Activated naive CD4-positive, alpha-beta T cell treated with anti-CD3 and anti-CD28 coated beads, Interleukin-2, amount 50 U/mL, for 16 hours (primary cell): ENCODE measurements at regions not wholly inside any gene's neighbourhood (a gene's known extent, or its start where the extent isn't known, plus 50 kb on each side); places are given as distances from the start of the nearest gene placed in this dataset.
"Not testable (repeated sequence)": the region's sequence is repeated elsewhere in the genome, so short reads cannot be mapped to it uniquely, and the experiment has no call there.

ENCODE experiments used
- DNase-seq: peaks from one replicate; pipeline ENCODE4 v3.0.0-alpha.2; 2020

DNA sequence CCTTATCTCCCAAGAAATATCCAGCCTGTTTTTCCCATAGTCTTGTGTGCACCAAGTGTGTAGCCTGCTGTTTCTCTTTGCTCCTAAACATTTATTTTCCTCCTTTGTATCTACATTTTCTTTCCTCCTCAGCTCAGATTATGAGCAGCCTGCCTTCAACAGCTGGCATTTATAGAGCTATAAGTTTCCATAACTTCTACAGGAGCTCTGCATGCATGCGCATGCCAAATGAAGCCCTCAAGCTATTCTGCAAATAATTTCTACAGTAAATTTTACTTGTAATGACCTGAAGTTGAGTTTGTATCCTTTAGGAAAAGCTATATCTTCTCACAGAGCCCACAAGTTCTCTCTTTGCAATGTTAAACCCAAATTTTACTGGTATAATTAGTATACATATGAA lies 699.5 kb downstream of the CETN3 start:
- no peak for DNase-seq

DNA sequence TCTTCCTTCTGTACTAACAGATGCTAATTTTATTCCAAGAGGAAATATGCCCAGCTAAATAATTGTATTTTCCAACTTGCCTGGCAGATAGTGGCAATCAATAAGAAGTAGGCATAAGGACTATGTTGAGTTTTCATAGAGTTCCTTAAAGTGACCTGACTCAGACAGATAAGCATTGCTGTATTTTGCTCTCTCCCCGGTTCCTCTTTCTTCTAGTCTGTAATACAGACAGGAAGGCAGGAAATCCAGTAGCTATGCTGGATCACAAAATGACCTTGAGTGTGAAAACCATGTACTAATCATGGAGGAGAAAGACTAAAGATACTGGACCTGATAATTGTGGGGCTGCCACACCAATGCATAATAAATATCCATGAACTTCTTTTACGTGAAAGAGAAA lies 701.7 kb downstream of the CETN3 start:
- DNase-seq: no peak

DNA sequence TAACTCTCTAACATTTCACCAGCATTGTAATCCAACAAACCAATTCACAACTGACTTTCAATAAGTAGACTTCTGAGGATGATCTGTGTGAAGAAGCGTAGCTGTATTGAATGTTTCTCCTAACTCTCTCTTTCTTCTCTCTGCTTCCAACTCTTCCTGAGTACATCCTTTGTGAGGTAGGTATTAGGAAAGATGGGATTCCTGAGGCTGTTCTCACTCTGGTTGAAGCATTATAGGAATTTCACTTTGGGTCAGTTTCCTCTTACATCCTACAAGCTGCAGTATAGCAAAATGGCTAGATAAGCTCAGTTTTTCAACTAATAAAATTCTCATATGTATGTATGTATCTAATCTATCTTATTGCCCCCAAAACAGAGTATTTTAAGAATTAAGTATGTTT lies 702.8 kb downstream of the CETN3 start:
- DNase-seq: no peak

DNA sequence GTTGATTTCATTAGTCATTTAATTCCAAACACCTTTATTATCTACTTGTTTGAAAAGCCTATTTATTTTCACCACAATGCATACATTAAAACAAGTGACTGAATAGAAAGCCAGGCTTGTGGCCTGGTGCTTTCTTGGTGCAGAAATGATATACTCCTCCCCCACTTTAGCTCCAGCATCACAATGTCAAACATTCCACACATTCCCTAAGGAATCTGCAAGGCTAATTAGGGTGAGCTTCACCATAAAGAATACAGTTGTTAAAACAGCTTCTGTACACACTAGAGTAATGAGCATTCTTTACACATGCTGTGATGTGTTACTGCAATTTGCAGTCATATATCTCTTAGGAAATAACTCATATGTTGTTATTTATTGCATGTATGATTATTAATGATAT lies 705.7 kb downstream of the CETN3 start:
- DNase-seq: no peak

DNA sequence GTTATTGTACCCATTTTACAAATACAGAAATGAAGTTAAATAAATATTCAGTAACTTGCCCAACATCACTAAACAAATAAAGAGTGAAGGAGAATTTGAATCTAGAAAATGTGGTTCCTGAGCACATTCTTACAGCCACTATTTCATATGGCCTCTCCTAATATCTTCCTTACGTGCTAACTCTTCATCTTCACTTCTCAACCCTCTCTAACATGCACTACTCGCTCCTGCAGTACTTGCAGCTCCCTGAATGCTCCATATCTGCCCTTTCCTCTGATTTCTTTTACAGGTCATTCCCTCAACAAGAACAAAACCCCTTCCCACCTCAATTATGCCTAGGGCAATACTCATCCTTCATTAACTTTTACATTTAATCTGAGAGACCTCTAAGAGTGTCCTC lies 711.5 kb downstream of the CETN3 start:
- DNase-seq: no peak

DNA sequence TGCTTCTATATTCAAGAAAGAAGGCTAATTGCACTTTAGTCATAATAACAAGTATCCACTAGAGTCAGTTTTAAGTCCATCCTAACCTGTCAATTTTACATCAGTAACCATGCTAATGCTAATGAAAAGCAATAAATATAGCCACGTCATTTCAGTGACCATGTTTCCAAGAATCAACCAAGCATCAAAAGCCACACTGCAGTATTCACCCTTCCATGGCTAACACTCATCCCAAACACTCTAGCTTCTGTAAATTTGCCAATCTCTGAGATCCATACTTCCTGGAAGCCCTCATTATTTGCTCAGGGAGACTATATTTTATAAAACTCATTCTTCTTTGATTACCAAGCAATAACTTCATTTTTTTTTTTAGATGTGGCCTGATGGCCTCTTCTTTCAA lies 712.0 kb downstream of the CETN3 start:
- DNase-seq: no peak

DNA sequence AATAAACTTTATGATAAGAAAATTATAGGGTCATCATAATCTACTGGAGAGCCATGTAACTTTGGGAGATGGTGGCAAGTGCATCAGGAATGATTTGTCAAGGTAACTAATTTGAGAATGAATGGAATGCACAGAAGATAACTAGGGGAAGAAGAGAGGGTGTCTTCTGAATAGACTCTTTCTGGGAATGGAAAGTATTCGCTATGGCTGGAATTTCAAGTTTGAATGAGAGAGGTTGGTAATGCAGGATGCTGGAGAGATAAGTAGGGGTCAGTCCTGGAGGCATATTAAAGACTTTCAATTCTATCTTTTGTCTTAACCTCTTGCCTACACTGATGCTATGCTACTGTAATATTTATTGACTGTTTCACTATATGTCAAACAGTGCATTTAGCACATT lies 714.2 kb downstream of the CETN3 start:
- no peak for DNase-seq

DNA sequence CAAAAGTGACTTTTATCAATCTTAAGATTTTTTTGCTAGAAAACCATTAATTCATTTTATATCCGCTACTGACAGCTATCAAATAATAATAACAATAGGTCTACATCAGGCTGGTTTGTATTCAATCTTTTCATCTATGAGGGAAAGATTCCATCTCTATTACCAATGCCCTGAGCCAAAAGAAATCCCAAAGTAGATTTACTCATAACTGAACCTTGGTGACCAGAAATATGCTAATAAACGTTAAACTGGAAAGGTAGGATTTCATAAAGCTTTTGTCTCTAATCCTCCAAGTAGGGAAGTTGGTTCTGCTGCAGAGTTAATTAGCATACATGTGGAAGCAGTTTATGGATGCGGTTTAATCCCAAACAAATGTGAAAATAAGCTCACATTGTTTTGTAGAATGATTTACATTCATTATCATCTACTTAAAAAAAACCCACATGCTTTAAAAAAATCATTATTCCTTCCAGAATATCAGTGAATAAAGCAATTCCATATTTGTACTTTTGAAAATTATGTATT lies 715.5 kb downstream of the CETN3 start:
- DNase-seq: no peak

DNA sequence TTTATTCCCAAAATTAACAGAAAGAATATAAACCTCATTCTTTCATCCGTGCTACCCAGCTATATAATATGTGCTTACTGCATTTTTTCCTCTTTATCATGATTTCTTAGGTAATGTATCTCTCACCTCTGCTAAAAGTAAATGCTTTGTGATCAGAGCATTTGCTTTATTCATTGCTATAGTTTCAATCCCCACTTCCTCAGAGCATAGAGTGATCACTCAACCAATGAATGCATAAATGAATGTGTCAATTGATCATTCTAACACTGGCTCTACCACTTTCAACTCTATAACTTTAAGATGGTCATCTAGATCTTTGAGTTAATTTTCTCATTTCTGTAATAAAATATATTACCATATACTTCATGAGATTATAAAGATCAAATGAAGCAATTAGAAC lies 719.2 kb downstream of the CETN3 start:
- DNase-seq: no peak

DNA sequence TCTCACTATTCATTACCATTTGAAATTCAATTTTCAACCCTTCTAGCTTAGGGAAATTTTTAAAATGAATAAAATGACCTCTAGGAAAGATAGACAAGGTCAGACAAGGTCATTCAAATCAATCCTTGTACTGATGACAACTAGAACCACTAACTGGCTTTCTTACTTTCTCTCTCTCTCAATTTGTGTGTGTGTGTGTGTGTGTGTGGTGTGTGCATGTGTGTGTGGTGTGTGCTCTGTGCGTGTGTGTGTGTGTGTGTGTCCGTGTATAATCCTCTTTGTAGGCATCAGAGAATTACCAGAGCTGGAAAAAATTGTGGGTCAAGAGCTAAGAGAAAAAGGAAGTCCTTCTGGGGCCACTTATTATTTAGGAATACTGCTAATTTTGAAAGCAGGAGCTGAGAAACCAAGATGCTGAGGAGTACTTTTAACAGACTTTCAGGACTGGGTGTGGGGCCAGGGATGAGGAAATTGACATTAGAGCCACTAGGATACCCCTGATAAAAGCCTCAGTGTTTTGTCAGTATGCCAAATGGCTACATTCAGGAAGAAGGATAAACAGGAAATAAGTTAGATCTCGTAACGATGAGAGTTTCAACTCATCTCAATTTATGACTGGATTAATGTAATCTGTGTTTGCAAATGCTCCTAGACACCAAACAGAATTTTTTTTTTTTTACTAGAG lies 723.3 kb downstream of the CETN3 start:
- no peak for DNase-seq

DNA sequence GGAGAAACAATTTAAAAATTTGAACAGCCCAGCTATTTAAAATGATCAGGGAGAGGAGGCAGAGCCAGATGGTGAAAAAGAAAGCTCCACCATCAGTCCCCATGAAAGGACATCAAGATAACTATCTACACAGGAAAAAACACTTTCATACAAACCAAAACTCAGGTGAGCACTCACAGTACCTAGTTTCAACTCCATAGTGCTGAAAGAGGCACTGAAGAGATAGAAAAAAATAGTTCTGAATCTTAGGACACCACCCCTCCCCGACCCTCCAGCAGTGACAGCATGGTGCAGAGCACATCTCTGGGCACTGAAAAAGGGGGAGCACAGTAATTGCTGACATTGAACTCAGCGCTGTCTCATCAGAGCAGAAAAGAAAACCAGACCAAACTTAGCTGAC lies 732.9 kb downstream of the CETN3 start:
- no peak for DNase-seq

DNA sequence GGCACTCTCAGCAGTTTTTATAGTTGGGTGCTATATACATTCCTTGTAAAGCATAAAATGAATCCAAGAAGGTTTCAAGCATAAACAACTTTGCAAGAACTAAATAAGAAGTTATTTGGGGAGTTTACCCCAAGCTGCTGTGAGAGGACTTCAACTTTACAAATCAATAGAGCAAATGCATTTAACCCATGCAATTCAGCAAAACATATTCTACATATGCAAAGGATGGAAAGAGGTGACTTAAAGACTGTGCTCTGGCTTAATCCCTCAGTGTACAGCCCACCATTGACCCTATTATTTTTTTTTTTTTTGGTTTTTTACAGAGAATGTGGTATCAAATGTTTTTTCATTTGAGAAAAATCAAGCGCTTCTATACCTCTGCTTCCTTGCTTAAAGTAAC lies 736.5 kb downstream of the CETN3 start:
- DNase-seq: no peak

DNA sequence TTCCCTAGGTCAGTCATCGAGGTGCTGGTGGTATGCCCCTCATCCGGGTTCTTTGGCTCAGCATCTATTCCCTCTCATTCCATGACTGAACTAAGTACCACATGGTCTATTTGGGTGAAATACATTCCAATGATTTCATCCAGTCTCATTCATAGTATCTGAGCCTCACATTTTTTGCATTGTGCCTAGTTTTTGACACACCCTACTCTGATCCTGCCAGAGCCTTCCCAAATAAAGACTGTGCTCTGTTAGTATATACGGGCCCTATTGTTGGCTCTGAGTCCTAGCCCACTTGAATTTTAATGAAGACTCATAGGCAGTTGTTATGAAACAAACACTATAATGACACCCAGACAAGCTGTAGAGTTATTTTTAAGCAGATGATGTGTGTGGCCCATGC lies 740.7 kb downstream of the CETN3 start:
- no peak for DNase-seq

DNA sequence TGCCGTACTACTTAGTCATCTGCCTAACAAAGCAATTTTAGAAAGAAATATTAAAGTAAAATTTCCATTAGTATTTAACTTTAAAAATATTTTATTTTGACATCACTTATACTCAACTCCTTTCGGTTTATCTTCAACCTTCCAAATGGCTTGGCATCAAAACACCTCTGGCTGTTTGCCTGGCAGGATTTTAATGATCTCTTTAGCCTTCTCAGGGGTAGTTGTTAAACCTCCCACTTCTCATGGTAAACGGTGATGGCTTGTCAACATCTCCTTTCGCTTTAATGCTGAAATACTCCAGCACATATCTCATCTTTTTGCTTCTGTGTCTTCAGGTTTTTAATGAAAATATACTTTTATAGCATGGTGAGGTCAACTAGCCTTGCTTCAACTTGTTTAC lies 747.1 kb downstream of the CETN3 start:
- DNase-seq: no peak

DNA sequence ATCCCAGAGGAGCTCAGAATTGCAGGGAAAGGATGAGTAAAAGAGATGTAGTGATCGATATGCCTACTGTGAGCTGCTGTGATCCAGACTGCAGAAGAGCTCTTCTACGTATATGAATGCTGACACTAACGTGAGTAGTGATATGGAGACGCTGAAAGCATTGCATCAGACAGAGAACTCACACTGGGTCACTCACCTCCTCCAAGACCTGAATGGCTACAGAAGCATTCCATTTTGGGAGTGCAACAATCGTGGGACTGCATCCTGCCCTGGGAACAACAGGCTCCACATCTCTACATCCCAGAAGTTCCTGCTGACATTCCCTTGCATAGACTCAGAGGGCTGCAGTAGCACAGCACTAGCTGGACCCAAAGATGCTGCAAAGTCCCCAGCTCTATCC lies 755.9 kb upstream of the MEF2C start:
- no peak for DNase-seq

DNA sequence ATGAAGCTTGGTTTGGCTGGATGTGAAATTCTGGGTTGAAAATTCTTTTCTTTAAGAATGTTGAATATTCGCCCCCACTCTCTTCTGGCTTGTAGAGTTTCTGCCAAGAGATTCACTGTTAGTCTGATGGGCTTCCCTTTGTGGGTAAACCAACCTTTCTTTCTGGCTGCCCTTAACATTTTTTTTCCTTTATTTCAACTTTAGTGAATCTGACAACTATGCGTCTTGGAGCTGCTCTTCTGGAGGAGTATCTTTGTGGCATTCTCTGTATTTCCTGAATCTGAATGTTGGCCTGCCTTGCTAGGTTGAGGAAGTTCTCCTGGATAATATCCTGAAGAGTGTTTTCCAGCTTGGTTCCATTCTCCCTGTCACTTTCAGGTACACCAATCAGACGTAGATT lies 751.2 kb upstream of the MEF2C start:
- DNase-seq: not testable (repeated sequence)

DNA sequence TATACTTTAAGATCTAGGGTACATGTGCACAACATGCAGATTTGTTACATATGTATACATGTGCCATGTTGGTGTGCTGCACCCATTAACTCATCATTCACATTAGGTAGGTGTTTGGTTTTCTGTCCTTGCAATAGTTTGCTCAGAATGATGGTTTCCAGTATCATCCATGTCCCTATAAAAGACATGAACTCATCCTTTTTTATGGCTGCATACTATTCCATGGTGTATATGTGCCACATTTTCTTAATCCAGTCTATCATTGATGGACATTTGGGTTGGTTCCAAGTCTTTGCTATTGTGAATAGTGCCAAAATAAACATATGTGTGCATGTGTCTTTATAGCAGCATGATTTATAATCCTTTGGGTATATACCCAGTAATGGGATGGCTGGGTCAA lies 747.1 kb upstream of the MEF2C start:
- DNase-seq: not testable (repeated sequence)

DNA sequence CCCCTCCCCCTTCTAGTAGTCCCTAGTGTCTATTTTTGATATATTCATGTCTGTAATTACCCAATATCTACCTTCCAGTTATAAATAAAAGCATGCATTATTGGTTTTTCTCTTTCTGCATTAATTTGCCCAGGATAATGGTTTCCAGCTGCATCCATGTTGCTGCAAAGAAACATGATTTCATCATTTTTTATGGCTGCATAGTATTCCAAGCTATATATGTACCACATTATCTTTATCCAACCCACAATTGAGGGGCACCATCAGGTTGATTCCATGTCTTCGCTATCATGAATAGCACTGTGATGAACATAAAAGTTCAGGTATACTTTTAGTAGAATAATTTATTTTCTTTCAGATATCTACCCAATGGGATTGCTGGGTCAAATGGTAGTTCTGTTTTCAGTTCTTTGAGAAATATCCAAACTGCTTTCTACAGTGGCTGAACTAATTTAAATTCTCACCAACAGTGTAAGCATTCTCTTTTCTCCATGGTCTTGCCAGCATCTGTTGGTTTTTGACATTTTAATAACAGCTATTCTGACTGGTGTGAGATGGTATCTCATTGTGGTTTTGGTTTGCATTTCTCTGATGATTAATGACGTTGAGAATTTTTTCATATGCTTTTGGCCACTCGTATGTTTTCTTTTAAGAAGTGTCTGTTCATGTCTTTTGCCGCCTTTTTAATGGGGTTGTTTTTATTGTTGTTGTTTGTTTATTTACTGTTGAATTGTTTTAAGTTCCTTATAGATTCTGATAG lies 746.1 kb upstream of the MEF2C start:
- DNase-seq: no peak

DNA sequence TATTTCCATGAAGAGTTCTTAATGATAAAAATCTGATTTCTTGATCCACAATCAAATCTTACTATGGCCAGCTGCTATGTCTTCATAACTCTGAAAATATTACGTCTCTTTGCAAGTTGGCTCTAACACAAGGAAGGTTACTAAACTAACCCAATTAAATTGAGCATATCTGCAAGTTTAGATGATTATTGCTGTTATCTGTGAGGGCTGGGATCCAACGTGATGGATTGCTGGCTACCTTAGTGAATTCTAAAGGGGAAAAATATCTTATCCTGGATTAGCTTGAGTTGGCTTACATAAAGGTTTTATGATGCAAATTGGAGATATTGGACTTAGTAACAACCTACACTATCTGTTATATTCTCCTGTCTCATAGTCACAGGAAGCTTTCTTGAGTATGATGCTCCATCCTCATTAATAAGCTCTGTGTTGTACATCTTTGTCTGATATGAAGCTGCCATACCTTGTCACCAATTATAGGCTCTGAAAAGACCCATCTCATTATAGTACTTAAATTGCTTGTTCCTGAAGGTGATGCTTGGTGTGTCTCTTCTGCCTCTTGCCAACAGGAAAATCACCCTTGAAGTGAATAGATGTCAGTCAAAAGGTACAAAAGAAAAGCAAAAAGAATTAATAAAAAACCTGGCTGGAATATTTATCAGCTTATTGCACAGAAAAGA lies 733.0 kb upstream of the MEF2C start:
- DNase-seq: no peak

DNA sequence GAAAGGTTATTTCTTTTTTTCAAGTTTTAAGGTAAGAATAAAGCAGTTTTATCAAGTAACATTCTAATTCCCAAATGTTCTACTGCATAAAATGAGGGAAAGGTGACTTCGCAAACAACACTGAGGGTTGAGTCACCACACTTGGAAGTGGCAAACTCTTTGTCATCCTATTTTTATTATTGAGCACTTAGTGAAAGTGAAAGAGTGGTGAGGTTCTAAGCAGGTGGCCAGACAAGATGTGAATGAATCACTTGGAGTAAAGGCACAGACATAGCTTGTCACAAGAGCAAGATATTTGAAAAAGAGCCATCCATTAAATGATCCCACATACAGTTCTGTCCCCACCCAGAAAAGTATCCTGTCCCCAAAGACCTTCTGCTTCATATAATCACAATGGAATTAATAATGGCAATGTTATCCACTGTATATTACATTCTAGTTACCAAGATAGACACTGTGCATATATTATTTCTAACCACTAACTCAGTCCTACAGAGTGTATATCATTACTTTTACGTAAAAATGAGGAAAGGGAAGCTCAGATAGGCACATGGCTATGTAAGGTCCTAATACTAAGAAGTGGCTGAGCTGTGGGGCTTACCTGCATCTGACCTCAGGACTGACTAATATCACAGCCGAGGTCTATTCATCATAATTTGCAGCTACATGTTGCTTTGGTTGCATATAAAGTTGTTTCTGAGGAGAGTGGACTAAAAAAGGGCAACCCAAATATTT lies 730.4 kb upstream of the MEF2C start:
- no peak for DNase-seq

DNA sequence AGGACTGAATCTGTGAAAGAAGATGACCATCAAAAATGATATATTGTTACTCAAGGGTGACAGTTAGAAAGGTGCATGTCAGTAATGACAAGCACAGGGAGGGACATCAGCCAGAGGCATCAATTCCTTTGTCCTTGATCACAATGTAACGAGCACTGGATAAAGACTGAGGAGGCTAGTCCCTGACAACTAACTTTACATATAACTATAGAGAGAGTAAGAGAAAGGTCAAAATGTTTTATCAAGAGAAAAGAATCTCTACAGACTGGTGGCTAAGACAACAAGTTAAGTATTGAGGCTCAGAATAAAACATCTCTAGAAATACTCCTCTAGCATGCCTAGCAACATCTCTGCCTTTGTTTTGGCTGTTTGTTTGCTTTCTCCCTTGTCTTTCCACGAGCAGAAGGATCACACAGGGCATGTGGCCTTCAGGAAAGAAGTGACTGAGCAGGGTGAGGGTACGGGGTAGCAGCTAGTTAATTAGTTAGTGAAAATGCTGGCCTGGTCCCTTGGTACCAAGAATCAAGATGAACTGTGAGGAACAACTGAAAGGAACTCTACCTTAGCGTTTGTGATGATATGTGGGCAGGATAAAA lies 724.1 kb upstream of the MEF2C start:
- DNase-seq: no peak

DNA sequence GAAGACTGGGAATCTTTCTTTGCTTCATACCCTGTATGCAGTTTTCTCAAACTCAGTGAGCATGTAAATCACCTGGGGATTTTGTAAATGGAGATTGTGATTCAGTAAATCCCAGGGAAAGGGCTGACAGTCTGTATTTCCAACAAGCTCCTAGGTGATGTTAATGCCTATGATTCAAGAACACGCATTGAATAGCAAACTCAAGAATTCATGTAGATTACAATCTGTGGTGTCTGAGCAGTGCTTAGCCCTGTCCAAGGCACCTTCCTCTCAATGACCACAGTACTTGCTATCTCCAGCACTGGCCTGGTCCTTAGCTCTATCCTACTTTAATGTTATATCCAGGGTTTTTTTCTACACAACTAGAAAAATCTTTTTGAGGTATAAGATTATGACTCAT lies 721.4 kb upstream of the MEF2C start:
- no peak for DNase-seq

DNA sequence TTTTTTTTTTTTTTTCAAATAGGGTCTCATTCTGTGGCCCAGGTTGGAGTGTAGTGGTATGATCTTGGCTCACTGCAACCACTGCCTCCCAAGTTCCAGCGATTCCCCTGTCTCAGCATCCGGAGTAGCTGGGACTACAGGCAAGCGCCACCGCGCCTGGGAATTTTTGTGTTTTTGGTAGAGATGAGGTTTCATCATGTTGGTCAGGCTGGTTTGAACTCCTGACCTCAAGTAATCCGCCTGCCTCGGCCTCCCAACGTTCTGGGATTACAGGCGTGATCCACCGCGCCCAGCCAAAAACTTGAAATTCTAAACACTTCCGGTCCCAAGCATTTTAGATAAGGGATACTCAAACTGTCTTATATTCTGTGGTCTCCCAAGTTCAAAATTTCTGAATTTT lies 718.9 kb upstream of the MEF2C start:
- no peak for DNase-seq
